HAP-1 (cell line): ENCODE measurements at regions not wholly inside any gene's neighbourhood (a gene's known extent, or its start where the extent isn't known, plus 50 kb on each side); places are given as distances from the start of the nearest gene placed in this dataset.

Source experiments
- DNase-seq, 2 experiments: peaks; one replicate each; pipeline ENCODE4 v3.0.0-alpha.2; 2016 to 2020; ENCODE audit warnings: low spot score in 2 of 2
- H3K27me3 ChIP-seq: fragments of 250-450 bp; sonication (Bioruptor Pico); 2 replicates; pipeline ENCODE4 v1.5.1; 2020; ENCODE audit warnings: low read depth, mild to moderate bottlenecking, moderate library complexity
- H3K36me3 ChIP-seq: fragments of 250-450 bp; sonication (Bioruptor Pico); replicated peaks from 2 replicates; pipeline ENCODE4 v1.5.1; 2020; ENCODE audit warnings: mild to moderate bottlenecking
- H3K4me1 ChIP-seq: fragments of 250-450 bp; sonication (Bioruptor Pico); 2 replicates; pipeline ENCODE4 v1.5.1; 2020; ENCODE audit warnings: mild to moderate bottlenecking
- H3K4me3 ChIP-seq: fragments of 250-450 bp; sonication (Bioruptor Pico); 2 replicates; pipeline ENCODE4 v1.5.1; 2020; ENCODE audit warnings: mild to moderate bottlenecking, moderate library complexity
- H3K9me3 ChIP-seq: fragments of 250-450 bp; sonication (Bioruptor Pico); 2 replicates; pipeline ENCODE4 v1.5.1; 2020; ENCODE audit warnings: mild to moderate bottlenecking, moderate library complexity
- in situ Hi-C: fragments of 300-500 bp; cut with MboI; formaldehyde crosslinking; loops from 3 replicates; pipeline ENCODE4 v1.14.3; 2020; ENCODE audit warnings: low sequenced_read_pairs, inconsistent platforms, mixed read lengths

DNA sequence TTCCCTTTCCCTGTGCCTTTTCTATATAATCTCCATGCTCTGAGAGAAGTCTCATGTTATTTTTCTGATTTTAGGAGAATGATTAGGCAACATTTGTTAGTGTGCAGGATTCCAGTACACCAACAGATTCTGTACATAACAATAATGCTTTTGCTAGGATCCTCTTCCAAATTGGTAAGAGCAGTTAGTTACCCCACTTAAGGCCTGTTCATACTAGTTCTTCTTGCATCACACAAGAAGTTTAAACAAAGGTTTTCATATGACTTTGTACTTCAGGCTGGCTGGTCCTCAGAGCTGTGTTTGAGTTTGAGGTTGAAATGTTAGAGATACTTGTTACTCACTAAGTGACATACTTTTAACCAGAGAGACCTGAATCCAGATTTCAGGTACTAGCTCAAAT lies 686.9 kb upstream of the NRXN1 start:
- in situ Hi-C loops = no loop called here
- DNase-seq = no peak
- H3K27me3 ChIP-seq = no peaks in the 10 kb centered on the region

DNA sequence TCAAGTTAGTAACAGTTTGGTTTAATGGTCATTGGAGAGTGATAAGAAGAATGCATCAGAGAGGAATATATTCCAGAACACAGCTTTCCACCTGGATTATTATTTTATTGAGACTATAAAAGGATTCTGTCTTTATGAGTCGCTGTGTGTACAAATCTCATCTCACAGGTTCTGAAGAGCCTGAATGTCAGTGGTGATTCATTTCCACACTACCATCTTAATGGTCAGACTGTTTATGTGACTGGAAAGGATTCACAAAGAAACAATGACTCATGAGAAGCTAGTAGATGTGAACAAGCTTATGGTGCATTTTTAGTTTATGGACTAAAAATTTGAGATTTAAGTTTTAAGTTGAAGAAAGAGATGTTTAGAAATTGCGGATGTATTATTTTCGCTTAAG lies 685.4 kb upstream of the NRXN1 start:
- no peaks in the 10 kb centered on the region for H3K36me3 ChIP-seq
- no peaks in the 10 kb centered on the region for H3K4me1 ChIP-seq
- no peaks in the 10 kb centered on the region for H3K27me3 ChIP-seq
- no peaks in the 10 kb centered on the region for H3K9me3 ChIP-seq
- no peak overlapping the region for H3K4me3 ChIP-seq
- in situ Hi-C loops = no loop called here
- no peak for DNase-seq

More for the DNA sequence above, 686.9 kb upstream of the NRXN1 start:
- Histone ChIP-seq H3K4me3 (no peak overlapping the region), H3K4me1 (no peaks in the 10 kb centered on the region), H3K9me3 (no peaks in the 10 kb centered on the region), H3K36me3 (no peaks in the 10 kb centered on the region)

DNA sequence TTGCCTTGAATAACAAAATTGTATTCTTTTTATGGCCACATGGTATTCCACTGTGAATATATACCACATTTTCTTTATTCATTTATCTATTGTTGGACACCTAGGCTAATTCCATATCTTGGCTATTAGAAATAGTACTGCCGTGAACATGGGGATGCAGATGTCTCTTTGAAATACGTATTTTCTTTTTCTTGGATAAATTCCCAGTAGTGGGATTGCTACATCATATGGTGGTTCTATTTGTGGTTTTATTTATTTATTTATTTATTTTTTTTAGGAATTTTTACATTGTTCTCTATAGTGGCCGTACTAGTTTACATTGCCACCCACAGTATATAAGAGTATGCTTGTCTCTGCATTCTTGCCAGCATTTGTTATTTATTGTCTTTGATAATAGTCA lies 679.8 kb upstream of the NRXN1 start:
- in situ Hi-C loops = no loop called here

DNA sequence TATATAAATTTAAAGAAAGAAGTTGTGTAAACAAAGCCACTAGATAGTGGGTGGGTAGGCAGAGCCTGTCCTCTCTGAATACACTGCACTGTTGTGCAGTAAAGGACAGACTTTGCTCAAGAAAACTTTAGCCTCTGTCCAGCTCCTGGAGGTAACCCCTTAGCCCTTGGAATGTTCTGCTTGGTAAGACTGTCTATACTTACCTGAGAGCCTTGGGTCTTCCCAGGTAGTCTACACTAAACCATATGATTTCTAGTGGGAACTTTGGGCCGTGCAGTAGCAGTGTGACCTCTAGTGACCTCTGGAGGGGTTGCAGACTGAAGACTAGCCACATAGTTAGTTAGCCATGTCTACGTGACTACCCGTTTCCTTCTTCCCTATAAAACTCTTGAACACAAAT lies 678.3 kb upstream of the NRXN1 start:
- Histone ChIP-seq H3K4me3 (no peak overlapping the region), H3K9me3 (no peaks in the 10 kb centered on the region), H3K27me3 (no peaks in the 10 kb centered on the region), H3K36me3 (no peaks in the 10 kb centered on the region), H3K4me1 (no peaks in the 10 kb centered on the region)
- in situ Hi-C loops = no loop called here
- DNase-seq = peak; percentile 14 to 35

More for the DNA sequence above, 679.8 kb upstream of the NRXN1 start:
- no peaks in the 10 kb centered on the region for H3K27me3 ChIP-seq
- H3K9me3 ChIP-seq = no peaks in the 10 kb centered on the region
- H3K4me1 ChIP-seq = no peaks in the 10 kb centered on the region
- no peak for DNase-seq
- no peaks in the 10 kb centered on the region for H3K36me3 ChIP-seq
- no peak overlapping the region for H3K4me3 ChIP-seq

DNA sequence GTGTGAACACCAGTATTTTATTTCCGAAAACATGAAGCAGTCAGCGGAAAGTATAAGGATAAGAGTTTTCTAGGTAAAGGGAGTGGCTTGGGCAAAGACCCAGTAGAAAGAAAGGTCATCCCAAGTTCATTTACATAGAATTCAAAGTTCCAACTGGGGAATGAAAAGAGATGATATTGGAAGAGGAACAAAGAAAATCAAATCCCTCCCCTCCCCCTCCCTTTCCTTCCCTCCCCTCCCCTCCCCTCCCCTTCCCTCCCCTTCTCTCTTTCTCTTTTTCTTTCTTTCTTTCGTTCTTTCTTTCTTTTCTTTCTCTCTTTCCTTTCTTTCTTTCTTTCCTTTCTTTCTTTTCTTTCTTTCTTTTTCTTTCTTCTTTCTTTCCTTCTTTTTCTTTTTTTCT lies 675.7 kb upstream of the NRXN1 start:
- in situ Hi-C loops = no loop called here
- DNase-seq = no peak

DNA sequence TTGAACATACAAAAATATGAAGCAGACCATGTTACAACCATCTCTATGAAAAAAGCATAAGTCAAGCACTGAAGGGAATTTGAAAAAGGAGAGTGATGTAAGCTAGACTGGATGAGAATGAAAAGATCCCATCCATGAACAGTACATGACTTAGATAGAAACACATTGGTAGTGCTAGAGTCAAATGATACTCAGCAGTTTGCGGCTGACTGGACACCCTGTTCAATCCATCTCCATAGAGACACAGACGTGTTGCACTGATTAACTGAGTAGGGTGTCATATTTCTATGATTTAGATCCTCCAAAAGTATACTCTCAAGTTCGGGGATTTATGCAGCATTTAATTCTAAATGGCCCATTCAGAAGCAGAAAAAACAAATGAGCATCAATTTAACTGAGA lies 674.3 kb upstream of the NRXN1 start:
- Histone ChIP-seq H3K4me3 (no peak overlapping the region), H3K27me3 (no peaks in the 10 kb centered on the region), H3K36me3 (no peaks in the 10 kb centered on the region), H3K4me1 (no peaks in the 10 kb centered on the region), H3K9me3 (no peaks in the 10 kb centered on the region)
- in situ Hi-C loops = no loop called here
- no peak for DNase-seq

More for the DNA sequence above, 675.7 kb upstream of the NRXN1 start:
- no peaks in the 10 kb centered on the region for H3K9me3 ChIP-seq
- H3K4me3 ChIP-seq = no peak overlapping the region
- no peaks in the 10 kb centered on the region for H3K36me3 ChIP-seq
- H3K4me1 ChIP-seq = no peaks in the 10 kb centered on the region
- no peaks in the 10 kb centered on the region for H3K27me3 ChIP-seq

DNA sequence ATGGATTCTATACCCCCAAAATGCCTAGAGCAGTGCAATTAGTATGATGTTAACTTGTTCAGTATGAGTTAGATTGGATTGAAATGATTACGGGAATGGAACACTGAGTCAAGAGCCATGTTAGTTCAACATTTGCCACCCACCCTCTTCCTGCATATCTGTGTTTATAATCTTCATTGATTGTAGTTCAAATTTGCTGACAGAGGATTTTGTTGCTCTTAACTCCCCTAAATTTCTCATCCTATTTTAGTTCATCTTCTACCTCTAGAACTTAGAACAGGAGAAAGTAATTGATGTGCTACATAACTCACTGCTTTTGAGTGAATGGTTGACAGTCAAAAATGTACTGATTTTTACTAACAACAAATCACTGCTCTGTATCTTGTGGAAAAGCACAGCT lies 673.5 kb upstream of the NRXN1 start:
- Histone ChIP-seq H3K27me3 (no peaks in the 10 kb centered on the region), H3K4me1 (no peaks in the 10 kb centered on the region), H3K36me3 (no peaks in the 10 kb centered on the region), H3K4me3 (no peak overlapping the region), H3K9me3 (no peaks in the 10 kb centered on the region)
- in situ Hi-C loops = no loop called here
- no peak for DNase-seq

DNA sequence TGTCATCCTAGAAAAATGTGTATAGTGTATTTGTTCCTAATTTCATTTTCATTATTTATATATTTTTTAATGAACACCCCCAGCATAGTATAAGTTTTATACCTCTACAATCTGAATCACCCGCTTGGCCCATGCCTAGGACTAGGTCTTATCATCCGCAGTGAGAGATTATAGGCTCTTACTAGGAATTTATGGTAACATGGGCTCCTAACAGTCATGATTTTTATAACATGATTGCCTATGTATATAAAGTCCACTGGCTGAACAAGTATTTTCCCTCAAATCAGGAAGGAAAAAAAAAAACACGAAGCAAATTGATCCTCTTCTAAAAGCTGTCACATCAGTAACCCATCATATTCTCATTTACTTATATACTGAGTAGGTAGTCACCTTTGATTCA lies 666.1 kb upstream of the NRXN1 start:
- Histone ChIP-seq H3K36me3 (no peaks in the 10 kb centered on the region), H3K27me3 (no peaks in the 10 kb centered on the region), H3K4me3 (no peak overlapping the region), H3K9me3 (no peaks in the 10 kb centered on the region), H3K4me1 (no peaks in the 10 kb centered on the region)
- DNase-seq = no peak
- in situ Hi-C loops = no loop called here

DNA sequence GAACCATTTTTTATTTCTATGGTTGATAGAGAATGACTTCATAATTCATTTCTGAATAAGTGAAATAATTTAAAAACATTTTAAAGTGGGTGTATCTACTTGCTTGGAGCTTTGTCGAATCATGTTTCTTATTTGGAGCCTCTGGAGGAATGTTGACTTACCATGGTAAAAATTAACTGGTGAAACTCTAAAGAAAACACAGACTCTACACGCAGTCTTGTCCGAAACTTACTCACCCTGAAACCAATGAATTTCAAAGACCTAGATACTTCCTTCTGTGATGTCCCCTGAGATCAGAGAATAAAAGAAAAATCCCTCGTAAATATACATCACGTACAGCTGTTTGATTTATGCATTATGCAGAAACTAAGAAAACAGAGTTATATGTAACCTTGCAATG lies 665.2 kb upstream of the NRXN1 start:
- Histone ChIP-seq H3K4me1 (no peaks in the 10 kb centered on the region), H3K27me3 (no peaks in the 10 kb centered on the region)
- in situ Hi-C loops = no loop called here

DNA sequence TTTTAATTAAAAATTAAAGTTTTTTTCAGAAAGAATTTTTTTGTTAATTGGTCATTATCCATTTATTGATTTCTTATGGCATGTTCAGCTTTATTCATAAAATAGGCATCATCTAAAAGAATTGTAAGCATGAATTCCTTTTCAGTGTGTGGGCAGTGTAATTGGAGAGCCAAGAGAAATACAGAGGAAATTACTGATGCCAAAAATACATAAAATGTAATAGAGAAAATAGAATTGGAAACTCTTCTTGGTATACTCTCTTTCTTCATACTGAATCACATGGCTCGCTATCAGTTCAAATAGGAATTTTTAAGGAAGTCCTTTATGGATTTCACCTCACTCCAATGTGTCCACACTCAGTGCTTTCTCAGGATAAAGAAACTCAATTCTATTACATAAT lies 663.6 kb upstream of the NRXN1 start:
- H3K9me3 ChIP-seq = no peaks in the 10 kb centered on the region
- in situ Hi-C loops = no loop called here
- H3K27me3 ChIP-seq = no peaks in the 10 kb centered on the region
- H3K36me3 ChIP-seq = no peaks in the 10 kb centered on the region
- H3K4me1 ChIP-seq = no peaks in the 10 kb centered on the region
- DNase-seq = no peak
- no peak overlapping the region for H3K4me3 ChIP-seq

More for the DNA sequence above, 665.2 kb upstream of the NRXN1 start:
- no peak overlapping the region for H3K4me3 ChIP-seq
- no peak for DNase-seq
- H3K36me3 ChIP-seq = no peaks in the 10 kb centered on the region
- no peaks in the 10 kb centered on the region for H3K9me3 ChIP-seq

DNA sequence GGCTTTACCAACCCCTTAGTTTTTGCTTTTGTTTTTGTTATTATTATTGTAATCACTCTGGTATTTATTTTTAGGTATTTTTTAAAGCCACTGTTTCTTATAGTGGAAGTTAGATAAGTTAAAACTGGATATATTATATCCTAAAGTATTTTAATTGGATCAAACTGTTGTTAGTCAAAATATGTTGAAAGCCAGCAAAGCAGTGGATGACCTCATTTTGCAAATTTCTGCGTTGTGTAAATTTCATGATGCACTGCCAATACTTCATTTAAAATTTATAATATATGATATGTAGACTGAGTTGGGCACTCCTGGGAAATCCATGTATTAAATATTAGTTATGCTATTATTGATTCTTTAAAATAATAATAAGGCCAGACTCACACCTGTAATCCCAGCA lies 661.7 kb upstream of the NRXN1 start:
- no peaks in the 10 kb centered on the region for H3K36me3 ChIP-seq
- no peak overlapping the region for H3K4me3 ChIP-seq
- H3K9me3 ChIP-seq = no peaks in the 10 kb centered on the region
- in situ Hi-C loops = no loop called here
- H3K4me1 ChIP-seq = no peaks in the 10 kb centered on the region
- H3K27me3 ChIP-seq = no peaks in the 10 kb centered on the region
- no peak for DNase-seq

DNA sequence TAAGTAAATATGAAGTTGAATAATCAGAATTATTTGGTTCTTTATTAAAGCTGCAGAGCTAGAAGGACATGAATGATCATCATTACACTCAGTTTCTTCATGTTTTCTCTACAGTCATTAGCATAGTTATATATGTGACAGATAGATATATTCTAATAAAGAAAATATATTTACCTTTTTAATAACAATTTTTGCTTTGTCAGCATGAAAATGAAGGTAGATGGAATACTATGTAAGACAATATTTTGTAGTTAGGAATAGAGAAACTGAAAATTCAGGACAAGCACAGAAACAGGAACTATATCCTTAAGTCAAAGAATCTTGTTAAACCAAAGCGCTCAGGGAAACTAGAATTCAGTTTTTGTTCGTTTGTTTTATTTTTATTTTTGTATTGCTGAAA lies 649.9 kb upstream of the NRXN1 start:
- H3K27me3 ChIP-seq = no peaks in the 10 kb centered on the region
- no peaks in the 10 kb centered on the region for H3K9me3 ChIP-seq
- in situ Hi-C loops = no loop called here
- no peaks in the 10 kb centered on the region for H3K36me3 ChIP-seq
- H3K4me3 ChIP-seq = no peak overlapping the region
- DNase-seq = no peak
- H3K4me1 ChIP-seq = no peaks in the 10 kb centered on the region; the same call in 1 of the 2 replicates

DNA sequence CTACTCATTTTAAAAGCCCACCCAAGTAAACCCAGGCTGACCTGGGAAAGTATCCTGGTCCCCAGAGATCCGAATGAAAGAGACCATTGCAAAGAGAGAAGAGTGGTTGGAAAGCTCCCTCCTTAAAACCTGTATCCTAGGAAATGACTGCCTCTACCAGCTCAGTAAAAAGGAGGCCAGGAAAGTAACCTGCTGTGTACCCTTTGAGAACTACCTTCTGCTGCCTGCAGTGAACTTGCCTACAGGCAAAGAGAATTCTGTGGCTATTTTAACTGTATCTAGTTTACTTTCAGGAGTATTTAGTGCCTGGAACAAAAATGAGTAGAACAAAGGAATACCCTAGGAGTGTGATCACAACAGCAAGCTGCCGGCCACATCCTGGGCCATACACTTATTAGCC lies 641.7 kb upstream of the NRXN1 start:
- no peaks in the 10 kb centered on the region for H3K36me3 ChIP-seq
- H3K4me3 ChIP-seq = no peak overlapping the region
- H3K4me1 ChIP-seq = no peaks in the 10 kb centered on the region
- no peak for DNase-seq
- H3K9me3 ChIP-seq = no peaks in the 10 kb centered on the region
- in situ Hi-C loops = no loop called here
- H3K27me3 ChIP-seq = no peaks in the 10 kb centered on the region

DNA sequence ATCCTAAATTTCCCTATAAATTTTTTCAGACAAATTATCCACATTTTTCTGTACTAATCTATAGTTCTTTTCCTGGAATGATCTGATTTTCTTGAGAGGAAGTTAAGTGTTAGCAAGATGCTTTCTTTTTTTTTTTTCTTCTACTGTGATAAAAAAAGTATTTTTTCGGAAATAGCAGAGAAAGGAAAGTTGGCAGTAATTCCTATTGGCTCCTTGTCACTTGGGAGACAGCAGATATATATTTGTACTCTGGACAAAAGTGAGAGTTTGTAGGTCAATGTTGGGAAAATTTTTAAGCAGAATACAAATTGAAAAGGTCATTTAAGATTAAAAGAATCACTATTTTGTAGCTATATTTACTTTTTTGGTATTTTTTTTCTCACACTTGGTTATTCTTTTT lies 635.7 kb upstream of the NRXN1 start:
- no peak overlapping the region for H3K4me3 ChIP-seq
- H3K4me1 ChIP-seq = no peaks in the 10 kb centered on the region
- DNase-seq = no peak
- in situ Hi-C loops = no loop called here
- no peaks in the 10 kb centered on the region for H3K9me3 ChIP-seq
- H3K36me3 ChIP-seq = no peaks in the 10 kb centered on the region
- H3K27me3 ChIP-seq = no peaks in the 10 kb centered on the region

DNA sequence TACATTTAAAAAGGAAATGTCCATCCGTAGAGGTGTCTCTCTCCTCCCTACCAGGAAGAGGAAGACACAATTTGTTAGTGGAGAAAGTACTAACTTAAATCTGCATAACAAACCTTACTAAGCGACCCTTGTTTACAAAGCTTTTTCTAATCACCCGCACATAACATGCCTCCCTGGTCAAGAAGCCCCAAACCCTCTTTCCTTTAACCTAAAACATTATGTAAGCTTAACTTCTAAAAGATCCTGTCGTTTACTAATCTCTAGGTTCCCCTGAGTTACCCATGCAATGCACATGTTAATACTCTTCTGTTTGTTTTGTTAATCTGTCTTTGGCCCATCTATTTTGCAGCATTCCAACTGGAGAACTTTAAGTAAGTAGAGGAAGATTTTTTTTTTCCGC lies 630.3 kb upstream of the NRXN1 start:
- Histone ChIP-seq H3K9me3 (no peaks in the 10 kb centered on the region), H3K4me3 (no peak overlapping the region), H3K27me3 (no peaks in the 10 kb centered on the region), H3K36me3 (no peaks in the 10 kb centered on the region), H3K4me1 (peaks cover 4% of the 10 kb centered on the region)
- in situ Hi-C loops = no loop called here
- peak in 1 of 2 experiments; percentile 23 for DNase-seq
